HepG2 (cell line): ENCODE measurements at regions not wholly inside any gene's neighbourhood (a gene's known extent, or its start where the extent isn't known, plus 50 kb on each side); places are given as distances from the start of the nearest gene placed in this dataset.

Source experiments
- CREM ChIP-seq, 2 experiments: sonication (generic) in 1 of 2; formaldehyde crosslinking in 1 of 2; IDR thresholded peaks; 2 replicates each; pipeline versions ENCODE4 v1.4.0 to v1.6.1; 2016 to 2020; ENCODE audit warnings: antibody characterized with exemption in 1 of 2, mild to moderate bottlenecking in 1 of 2, missing genetic modification reagents in 1 of 2
- ELF1 ChIP-seq: sonication (generic); formaldehyde crosslinking; IDR thresholded peaks from 2 replicates; pipeline ENCODE4 v1.4.0; 2020; ENCODE audit warnings: missing genetic modification reagents
- HDAC2 ChIP-seq: sonication (generic); formaldehyde crosslinking; IDR thresholded peaks from 2 replicates; pipeline ENCODE4 v1.4.0; 2020; ENCODE audit warnings: missing genetic modification reagents
- JUN ChIP-seq: sonication (generic); formaldehyde crosslinking; IDR thresholded peaks from 2 replicates; pipeline ENCODE4 v1.4.0; 2020; ENCODE audit warnings: mild to moderate bottlenecking, missing genetic modification reagents
- MIER2 ChIP-seq: IDR thresholded peaks from 2 replicates; pipeline ENCODE4 v1.6.1; 2016; ENCODE audit warnings: missing biosample characterization, missing genetic modification reagents
- RXRA ChIP-seq: sonication (generic); formaldehyde crosslinking; IDR thresholded peaks from 2 replicates; pipeline ENCODE4 v1.5.1; 2020; ENCODE audit warnings: missing genetic modification reagents
- TF ChIP-seq, protein P1 (sequence below): sonication (generic); formaldehyde crosslinking; IDR thresholded peaks from 2 replicates; pipeline ENCODE4 v1.8.1; 2023; ENCODE audit warnings: mild to moderate bottlenecking, moderate library complexity, missing genetic modification reagents
- TF ChIP-seq, protein P2 (sequence below): sonication (generic); formaldehyde crosslinking; IDR thresholded peaks from 2 replicates; pipeline ENCODE4 v1.5.0; 2020; ENCODE audit warnings: mild to moderate bottlenecking, missing genetic modification reagents, moderate library complexity
- TF ChIP-seq, protein P3 (sequence below), 2 experiments: IDR thresholded peaks; 2 replicates each; pipeline ENCODE4 v1.6.1; 2011 to 2012; ENCODE audit warnings: low read length in 2 of 2, borderline replicate concordance in 1 of 2, low read depth in 1 of 2, mild to moderate bottlenecking in 1 of 2, moderate library complexity in 1 of 2

DNA sequence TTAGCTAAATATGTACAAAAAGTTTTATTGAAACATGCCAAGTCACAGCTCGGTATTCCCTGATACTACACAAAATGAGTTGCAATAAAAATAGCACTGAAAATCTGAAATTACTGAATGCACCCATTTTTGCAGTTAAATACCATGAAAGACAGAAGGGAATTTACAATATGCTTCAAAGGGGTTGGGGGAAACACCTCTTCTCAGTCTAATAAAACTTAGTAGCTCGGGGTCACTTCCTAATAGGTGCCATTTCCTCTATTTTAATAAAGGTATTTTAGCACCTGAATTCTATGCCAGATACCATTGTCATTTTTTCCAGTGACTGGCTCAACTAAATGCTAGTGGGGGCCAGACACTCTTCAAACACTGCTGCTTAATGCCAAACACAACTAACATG lies 204.1 kb upstream of the MEF2C start:
- TF ChIP-seq, protein P1, sequence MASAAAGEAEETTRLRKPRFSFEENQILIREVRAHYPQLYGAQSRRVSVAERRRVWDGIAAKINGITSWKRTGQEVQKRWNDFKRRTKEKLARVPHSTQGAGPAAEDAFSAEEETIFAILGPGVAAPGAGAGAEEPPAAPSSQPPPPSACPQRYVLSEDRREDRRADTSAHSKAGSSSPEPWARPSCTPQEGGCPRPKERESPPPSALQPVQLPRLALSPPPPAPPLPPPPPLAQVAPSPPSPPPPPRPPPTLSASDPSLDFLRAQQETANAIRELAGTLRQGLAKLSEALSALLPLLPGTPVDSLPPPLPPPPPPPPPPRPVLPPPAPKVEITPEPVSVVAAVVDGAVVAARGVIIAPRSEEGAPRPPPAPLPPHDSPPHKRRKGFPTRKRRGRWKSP (CRISPR knock-in tag), result no peak
- TF ChIP-seq, protein P2, sequence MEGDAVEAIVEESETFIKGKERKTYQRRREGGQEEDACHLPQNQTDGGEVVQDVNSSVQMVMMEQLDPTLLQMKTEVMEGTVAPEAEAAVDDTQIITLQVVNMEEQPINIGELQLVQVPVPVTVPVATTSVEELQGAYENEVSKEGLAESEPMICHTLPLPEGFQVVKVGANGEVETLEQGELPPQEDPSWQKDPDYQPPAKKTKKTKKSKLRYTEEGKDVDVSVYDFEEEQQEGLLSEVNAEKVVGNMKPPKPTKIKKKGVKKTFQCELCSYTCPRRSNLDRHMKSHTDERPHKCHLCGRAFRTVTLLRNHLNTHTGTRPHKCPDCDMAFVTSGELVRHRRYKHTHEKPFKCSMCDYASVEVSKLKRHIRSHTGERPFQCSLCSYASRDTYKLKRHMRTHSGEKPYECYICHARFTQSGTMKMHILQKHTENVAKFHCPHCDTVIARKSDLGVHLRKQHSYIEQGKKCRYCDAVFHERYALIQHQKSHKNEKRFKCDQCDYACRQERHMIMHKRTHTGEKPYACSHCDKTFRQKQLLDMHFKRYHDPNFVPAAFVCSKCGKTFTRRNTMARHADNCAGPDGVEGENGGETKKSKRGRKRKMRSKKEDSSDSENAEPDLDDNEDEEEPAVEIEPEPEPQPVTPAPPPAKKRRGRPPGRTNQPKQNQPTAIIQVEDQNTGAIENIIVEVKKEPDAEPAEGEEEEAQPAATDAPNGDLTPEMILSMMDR (CRISPR knock-in tag), result no peak
- no peak for TF ChIP-seq CREM (IDR thresholded peaks at IDR 0.05)
- TF ChIP-seq CREM (CRISPR knock-in tag; IDR thresholded peaks at IDR 0.05), result no peak
- TF ChIP-seq RXRA (CRISPR knock-in tag), result no peak
- no peak for TF ChIP-seq HDAC2 (CRISPR knock-in tag)
- TF ChIP-seq MIER2 (CRISPR knock-in tag), result no peak
- no peak for TF ChIP-seq ELF1 (CRISPR knock-in tag)
- TF ChIP-seq, protein P3, sequence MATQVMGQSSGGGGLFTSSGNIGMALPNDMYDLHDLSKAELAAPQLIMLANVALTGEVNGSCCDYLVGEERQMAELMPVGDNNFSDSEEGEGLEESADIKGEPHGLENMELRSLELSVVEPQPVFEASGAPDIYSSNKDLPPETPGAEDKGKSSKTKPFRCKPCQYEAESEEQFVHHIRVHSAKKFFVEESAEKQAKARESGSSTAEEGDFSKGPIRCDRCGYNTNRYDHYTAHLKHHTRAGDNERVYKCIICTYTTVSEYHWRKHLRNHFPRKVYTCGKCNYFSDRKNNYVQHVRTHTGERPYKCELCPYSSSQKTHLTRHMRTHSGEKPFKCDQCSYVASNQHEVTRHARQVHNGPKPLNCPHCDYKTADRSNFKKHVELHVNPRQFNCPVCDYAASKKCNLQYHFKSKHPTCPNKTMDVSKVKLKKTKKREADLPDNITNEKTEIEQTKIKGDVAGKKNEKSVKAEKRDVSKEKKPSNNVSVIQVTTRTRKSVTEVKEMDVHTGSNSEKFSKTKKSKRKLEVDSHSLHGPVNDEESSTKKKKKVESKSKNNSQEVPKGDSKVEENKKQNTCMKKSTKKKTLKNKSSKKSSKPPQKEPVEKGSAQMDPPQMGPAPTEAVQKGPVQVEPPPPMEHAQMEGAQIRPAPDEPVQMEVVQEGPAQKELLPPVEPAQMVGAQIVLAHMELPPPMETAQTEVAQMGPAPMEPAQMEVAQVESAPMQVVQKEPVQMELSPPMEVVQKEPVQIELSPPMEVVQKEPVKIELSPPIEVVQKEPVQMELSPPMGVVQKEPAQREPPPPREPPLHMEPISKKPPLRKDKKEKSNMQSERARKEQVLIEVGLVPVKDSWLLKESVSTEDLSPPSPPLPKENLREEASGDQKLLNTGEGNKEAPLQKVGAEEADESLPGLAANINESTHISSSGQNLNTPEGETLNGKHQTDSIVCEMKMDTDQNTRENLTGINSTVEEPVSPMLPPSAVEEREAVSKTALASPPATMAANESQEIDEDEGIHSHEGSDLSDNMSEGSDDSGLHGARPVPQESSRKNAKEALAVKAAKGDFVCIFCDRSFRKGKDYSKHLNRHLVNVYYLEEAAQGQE (IDR thresholded peaks at IDR 0.05; ENCODE audit: borderline replicate concordance in 1 of 2, low read depth in 1 of 2, low read length in 2 of 2), result no peak
- TF ChIP-seq JUN (CRISPR knock-in tag), result no peak
